Astrocyte (in vitro differentiated cells and primary cell): ENCODE measurements at regions not wholly inside any gene's neighbourhood (a gene's known extent, or its start where the extent isn't known, plus 50 kb on each side); places are given as distances from the start of the nearest gene placed in this dataset.

Experiments used
- CTCF ChIP-seq: IDR thresholded peaks from 2 replicates; pipeline ENCODE4 v1.5.1; 2011; ENCODE audit warnings: low read depth, mild to moderate bottlenecking, inconsistent platforms, low read length, moderate library complexity; ENCODE audit not compliant: insufficient read depth
- EZH2 ChIP-seq: IDR thresholded peaks from 2 replicates; pipeline ENCODE4 v1.6.1; 2012; ENCODE audit warnings: mild to moderate bottlenecking, low read length, inconsistent platforms; ENCODE audit not compliant: insufficient read depth

DNA sequence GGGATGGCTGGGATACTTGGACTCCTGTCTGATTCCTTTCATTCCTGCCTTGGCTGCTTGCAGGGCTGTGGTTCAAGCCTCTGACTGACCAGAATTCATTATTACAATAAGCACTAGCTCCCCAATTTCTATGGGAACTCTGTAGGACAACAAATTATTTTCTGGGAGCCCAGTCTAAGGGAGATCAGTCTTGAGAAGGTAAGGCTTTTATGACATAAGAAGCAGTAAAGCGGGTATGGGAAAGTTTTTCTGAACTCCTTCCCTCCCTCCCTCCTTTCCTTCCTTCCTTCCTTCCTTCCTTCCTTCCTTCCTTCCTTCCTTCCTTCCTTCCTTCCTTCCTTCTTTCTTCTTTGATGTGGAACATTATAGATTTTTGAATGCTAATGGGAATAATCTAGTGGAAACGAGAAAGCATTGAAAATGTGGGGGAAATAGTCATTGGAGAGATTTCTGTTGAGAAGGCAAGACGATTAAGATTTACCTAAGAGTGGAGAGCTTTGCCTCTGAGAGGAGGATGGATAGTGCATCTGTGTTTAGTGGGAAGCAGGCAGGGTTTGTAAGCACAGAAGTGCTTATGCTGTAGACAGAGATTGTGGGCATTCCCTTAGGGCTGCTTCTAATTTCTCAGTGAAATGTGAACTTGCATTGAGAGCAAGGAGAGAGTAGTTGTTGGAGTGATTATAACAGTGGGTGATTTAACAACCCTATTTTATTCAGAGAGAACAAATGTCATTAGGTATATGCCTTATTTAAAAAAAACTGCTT, 201.5 kb downstream of the DNAJB9 start:
- no peak for TF ChIP-seq CTCF
- TF ChIP-seq EZH2: no peak
